Bronchial epithelial cell (primary cell): ENCODE measurements at regions not wholly inside any gene's neighbourhood (a gene's known extent, or its start where the extent isn't known, plus 50 kb on each side); places are given as distances from the start of the nearest gene placed in this dataset.
A peak's percentile ranks its signal among the peaks of the same experiment; 100 is the strongest.

ENCODE experiments used
- DNase-seq: peaks from one replicate; pipeline ENCODE4 v3.0.0-alpha.2; 2010; ENCODE audit warnings: low read depth
- FAIRE-seq: peaks from 2 replicates; lab custom pipeline; 2011; peaks lifted over from hg19 to GRCh38; lab: Jason Lieb, UNC
- H3K27me3 ChIP-seq: 2 replicates; pipeline ENCODE4 v1.5.1; 2011; ENCODE audit warnings: low read length; ENCODE audit not compliant: control insufficient read depth, insufficient read depth
- H3K36me3 ChIP-seq: 2 replicates; pipeline ENCODE4 v1.5.1; 2011; ENCODE audit warnings: low read length; ENCODE audit not compliant: control insufficient read depth, insufficient read depth
- H3K4me3 ChIP-seq: 2 replicates; pipeline ENCODE4 v1.5.1; 2011; ENCODE audit warnings: mild to moderate bottlenecking, low read depth, low read length, control low read depth
- TF ChIP-seq, protein P1 (sequence below): IDR thresholded peaks from 2 replicates; pipeline ENCODE4 v1.5.1; 2011; ENCODE audit warnings: mild to moderate bottlenecking, moderate library complexity, low read length, control low read depth, inconsistent platforms; ENCODE audit not compliant: insufficient read depth, severe bottlenecking

DNA sequence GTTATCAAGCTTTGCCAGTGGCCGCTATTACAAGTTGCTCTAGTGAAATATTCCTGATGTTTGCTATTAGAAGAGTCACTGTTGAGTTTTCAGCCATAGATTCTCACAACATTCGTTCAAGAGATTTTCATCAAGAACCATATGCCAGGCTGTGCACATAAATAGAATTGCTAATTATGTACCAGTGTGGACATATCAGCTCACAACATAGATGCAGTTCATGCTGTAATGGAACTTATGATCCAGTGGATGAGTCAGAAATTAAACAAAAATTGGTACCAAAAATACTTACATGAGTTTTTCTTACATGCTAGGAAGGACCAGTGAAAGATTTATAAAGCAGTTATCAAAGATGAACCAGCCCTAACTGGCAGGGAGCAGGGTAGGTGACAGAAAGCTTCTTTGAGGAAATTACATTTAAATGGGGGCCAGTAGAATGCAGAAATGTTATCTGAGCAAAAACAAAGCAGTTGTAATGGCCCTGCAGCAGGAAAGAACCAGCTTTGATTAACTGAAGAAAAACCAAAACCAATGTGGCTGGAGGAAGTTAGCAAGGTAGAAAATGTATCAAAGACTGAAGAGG is 404.2 kb downstream of the DNAH5 start:
- Histone ChIP-seq H3K27me3 (no peaks in the 10 kb centered on the region), H3K4me3 (no peak overlapping the region), H3K36me3 (no peaks in the 10 kb centered on the region)
- FAIRE-seq, result no peak
- TF ChIP-seq, protein P1, sequence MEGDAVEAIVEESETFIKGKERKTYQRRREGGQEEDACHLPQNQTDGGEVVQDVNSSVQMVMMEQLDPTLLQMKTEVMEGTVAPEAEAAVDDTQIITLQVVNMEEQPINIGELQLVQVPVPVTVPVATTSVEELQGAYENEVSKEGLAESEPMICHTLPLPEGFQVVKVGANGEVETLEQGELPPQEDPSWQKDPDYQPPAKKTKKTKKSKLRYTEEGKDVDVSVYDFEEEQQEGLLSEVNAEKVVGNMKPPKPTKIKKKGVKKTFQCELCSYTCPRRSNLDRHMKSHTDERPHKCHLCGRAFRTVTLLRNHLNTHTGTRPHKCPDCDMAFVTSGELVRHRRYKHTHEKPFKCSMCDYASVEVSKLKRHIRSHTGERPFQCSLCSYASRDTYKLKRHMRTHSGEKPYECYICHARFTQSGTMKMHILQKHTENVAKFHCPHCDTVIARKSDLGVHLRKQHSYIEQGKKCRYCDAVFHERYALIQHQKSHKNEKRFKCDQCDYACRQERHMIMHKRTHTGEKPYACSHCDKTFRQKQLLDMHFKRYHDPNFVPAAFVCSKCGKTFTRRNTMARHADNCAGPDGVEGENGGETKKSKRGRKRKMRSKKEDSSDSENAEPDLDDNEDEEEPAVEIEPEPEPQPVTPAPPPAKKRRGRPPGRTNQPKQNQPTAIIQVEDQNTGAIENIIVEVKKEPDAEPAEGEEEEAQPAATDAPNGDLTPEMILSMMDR, result no peak
- DNase-seq, result no peak

DNA sequence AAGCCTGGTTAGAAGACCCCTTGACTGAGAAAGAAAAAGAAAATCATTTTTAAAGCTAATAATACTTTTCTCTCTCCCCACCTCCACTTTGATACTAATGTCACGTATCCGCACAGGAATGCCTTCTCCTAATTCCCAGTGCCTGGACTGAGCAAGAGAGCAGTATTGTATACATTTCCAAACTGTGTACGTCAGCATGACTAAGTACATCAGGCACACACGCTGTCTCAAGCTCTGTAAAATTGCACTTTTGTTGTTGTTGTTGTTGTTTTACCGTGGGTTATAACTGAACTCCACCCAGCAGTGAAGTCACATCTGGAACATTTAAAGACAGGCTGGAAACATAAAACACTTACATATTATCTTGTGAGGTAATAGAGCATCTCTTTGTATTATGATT is 407.6 kb downstream of the DNAH5 start:
- no peak overlapping the region for H3K4me3 ChIP-seq
- no peaks in the 10 kb centered on the region for H3K36me3 ChIP-seq
- TF ChIP-seq, protein P1, result no peak
- no peaks in the 10 kb centered on the region for H3K27me3 ChIP-seq
- FAIRE-seq (no peak), DNase-seq (peak; percentile 32)

DNA sequence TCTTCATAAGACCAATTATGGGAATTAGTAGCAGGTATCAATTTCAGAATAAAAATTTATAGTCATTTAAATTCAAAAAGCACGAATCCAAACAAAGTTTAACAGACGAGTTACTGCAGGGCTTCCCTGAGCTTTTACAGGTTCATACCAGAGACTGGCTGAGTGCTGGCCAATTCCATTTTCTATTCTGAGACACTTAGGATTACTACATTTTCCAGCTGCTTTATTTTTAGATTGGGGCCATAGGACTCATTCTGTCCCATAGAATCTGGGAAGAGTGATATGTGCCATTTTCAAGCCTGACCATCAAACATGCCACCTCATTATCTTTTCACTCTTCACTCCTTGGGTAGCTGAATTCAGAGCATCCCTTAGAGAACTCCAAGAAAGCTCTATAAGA is 410.7 kb downstream of the DNAH5 start:
- TF ChIP-seq, protein P1, result no peak
- Histone ChIP-seq H3K27me3 (no peaks in the 10 kb centered on the region), H3K4me3 (no peak overlapping the region), H3K36me3 (no peaks in the 10 kb centered on the region)
- FAIRE-seq (no peak), DNase-seq (no peak)

DNA sequence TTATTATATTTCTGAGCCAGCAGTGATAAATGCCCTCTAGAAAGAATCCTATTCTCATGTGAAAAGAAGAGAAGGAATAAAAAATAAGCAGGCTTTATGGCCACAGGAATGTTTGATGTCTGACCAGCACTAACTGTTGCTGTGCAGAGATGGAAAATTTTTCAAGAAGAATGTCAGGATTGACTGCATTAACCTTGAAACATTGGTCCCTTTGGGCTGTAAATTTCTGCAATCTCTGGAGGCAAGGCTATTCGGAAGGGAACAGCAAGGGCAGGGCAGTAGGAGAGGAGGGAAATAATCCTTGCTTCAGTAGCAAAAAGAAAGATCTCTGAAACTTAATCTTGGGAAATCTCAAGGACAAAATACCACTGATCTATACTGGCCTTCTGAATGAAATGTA is 415.2 kb downstream of the DNAH5 start:
- H3K27me3 ChIP-seq, result no peaks in the 10 kb centered on the region
- no peak for FAIRE-seq
- no peaks in the 10 kb centered on the region for H3K36me3 ChIP-seq
- TF ChIP-seq, protein P1, result no peak
- DNase-seq, result no peak
- no peak overlapping the region for H3K4me3 ChIP-seq

DNA sequence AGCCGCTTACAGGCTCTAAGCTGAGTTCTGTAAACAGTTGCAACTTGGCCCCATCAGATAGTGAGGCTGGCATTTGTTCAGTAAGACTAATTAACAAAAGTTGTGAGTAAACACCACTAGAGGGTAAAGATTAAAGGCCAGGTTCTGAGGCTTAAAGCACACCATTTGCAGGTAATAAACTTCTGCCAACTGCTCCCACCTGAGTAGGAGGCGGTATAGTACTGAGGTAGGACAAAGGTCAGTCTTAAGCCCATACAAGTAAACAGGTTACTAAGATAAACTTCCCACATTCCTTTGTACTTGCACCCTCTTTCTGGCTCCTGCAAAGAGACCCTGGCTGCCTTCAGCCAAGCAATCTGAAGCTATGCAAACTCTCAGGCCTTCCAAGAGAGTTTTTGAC is 419.6 kb downstream of the DNAH5 start:
- TF ChIP-seq, protein P1, result no peak
- FAIRE-seq (no peak), DNase-seq (no peak)
- Histone ChIP-seq H3K36me3 (no peaks in the 10 kb centered on the region), H3K27me3 (no peaks in the 10 kb centered on the region), H3K4me3 (no peak overlapping the region)

DNA sequence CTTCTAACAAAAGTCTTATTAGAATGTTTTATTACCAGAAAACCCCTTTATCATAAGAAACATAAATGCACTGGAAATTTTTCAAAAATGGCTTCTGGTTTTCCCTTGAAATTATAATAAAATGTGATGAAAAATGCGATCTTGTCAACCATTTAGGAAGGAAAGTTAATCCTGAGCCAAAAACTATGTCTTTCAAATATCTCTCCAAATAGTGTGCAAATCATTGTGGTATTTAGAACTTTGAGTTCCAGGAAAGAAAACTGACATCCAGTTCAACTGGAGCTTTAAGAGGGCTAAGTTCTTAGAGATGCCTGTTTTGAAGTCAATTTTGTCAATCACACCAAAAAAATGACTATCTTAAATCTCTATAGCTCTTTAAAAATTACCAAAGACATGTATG is 425.4 kb downstream of the DNAH5 start:
- H3K4me3 ChIP-seq, result no peak overlapping the region
- FAIRE-seq (no peak), DNase-seq (no peak)
- TF ChIP-seq, protein P1, result no peak
- no peaks in the 10 kb centered on the region for H3K36me3 ChIP-seq
- H3K27me3 ChIP-seq, result no peaks in the 10 kb centered on the region
